ENCODE measurements at regions not wholly inside any gene's neighbourhood (a gene's known extent, or its start where the extent isn't known, plus 50 kb on each side); places are given as distances from the start of the nearest gene placed in this dataset.
"Not testable (repeated sequence)": the region's sequence is repeated elsewhere in the genome, so short reads cannot be mapped to it uniquely, and the experiment has no call there.

GRCh38 chr9:103068753-103069152 is 73.6 kb downstream of the CYLC2 start:
- no peak for DNase-seq

DNA sequence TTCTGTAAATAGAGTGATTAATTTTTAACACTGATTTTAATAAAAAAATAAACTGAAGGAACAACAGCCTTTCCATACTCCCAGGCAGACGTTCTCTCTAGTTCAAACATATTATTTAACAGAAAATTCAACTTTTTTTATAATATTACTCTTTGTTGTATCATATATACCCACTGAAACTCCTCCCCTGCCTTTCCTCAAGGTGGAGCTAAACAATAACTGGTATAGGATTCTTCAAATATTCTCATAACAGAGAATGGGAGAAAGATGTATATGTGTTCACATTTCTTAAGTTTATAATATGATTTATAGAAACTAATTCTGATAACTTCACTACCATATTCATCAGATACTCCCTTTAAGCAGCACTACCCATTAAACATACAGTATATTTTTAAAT is 83.4 kb downstream of the CYLC2 start:
- DNase-seq = no peak

DNA sequence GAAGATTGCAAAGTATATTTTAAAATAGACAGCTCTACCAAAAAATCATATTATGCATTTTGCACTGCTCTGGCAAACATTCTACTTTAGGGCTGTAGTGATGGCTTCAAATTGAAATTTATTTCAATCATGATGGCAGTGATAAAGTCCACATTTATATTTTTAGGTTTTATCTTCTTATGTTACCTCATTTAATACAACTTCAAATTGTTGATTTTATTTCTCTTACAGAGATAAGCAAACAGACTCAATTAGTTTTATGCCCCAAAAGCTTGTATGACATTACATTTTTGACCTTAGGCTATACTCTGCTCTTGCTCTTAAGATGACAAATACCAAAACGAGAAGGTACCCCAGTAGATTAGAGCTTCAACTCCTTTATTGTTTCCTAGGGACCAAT is 87.4 kb downstream of the CYLC2 start:
- no peak for DNase-seq

- DNase-seq = no peak
Measured at GRCh38 chr9:103089357-103089756, 94.2 kb downstream of the CYLC2 start.

GRCh38 chr9:103104101-103104500 is 109.0 kb downstream of the CYLC2 start:
- DNase-seq = no peak

- no peak for DNase-seq
Measured at GRCh38 chr9:103116246-103116645, 121.1 kb downstream of the CYLC2 start.

- no peak for DNase-seq
Measured at GRCh38 chr9:103126494-103126893, 131.4 kb downstream of the CYLC2 start.

- no peak for DNase-seq
Measured at GRCh38 chr9:103139891-103140290, 144.8 kb downstream of the CYLC2 start.

DNA sequence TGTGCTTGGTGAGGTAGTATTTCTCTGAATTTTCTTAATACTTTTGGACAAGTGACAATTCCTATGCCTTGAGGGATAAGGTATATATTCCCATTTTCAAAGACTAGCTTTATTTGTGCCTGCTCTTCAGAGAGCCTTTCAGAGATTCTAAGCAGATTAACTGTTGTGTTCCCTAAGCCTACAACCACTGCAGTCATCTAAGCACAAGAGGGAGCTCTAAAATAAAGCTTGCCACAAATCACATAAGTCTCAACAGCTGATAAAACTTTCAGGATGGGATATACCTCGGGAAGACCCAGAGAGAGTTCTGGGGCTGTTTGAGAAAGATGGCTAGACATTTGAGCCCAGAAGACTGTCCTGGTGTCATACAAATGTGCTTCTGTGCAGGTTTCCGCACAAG is 157.3 kb downstream of the CYLC2 start:
- DNase-seq = no peak

- no peak for DNase-seq
Measured at GRCh38 chr9:103167530-103167929, 172.4 kb downstream of the CYLC2 start.

DNA sequence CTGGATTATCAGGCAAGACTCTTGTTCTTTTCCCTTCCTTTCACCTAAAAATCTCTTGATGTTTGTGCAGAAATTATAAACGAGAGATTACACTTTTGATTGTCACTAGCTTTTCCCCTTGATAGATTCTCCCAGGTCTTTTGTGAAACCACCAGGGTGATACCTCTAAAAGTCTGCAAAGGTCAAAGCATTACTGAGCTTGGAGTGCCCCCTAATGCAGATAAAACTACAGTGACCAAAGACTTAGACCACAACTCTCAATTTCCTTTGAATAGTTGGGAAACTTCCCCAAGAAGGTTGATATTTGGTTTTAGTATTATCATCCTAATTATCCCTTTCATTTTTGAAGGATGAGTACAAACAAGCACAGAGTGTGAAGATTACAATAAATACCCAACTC is 173.1 kb downstream of the CYLC2 start:
- no peak for DNase-seq

DNA sequence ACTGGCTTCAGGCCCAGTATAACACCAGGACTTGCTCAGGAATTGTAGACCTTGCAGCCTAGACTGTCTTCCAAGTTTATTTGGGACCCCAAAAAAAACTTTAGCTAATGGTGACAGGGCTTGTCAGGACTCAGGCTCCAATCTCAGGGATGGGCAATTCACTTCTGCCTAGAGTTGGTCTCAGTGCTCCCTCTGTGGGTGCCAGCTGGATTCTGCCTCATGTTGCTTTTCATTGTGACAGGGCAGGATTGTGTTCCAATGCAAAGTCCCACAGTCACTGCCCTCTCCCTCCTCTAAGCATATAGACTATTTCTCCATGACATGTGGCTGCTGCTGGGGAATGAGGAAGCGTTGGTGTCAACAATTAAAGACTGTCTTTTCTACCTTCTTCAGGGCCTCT is 174.7 kb downstream of the CYLC2 start:
- no peak for DNase-seq

DNA sequence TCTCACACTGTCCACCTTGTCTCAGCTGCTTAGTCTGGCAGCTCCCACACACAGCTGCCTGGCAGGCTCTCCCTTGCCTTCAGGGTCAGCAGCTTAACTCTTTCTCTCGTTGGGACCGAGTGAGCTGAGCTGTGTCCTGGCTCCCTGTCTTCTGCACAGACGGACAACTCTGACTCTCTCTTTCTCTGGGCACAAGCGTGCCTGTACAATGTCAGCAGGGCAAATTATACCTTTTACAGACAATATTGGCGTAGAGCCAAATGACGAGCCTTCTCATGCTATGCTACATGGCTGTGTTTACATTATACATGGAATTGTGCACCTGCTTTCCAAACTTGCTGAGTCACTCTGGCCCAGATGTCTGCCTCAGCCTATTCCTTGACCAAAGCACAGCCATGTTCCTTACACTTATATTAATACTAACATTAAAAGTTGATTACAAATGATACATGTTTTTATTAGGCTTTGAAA is 188.6 kb downstream of the CYLC2 start:
- no peak for DNase-seq

DNA sequence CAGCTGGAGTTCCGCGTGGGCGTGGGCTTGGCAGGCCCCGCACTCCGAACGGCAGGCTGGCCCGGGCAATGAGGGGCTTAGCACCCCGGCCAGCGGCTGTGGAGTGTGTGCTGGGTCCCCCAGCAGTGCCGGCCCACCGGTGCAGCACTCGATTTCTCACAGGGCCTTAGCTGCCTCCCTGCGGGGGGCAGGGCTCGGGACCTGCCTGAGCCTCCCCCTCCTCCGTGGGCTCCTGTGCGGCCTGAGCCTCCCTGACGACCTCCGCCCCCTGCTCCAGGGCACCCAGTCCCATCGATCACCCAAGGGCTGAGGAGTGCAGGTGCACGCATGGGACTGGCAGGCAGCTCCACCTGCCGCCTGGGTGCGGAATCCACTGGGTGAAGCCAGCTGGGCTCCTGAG is 191.8 kb downstream of the CYLC2 start:
- DNase-seq = no peak

DNA sequence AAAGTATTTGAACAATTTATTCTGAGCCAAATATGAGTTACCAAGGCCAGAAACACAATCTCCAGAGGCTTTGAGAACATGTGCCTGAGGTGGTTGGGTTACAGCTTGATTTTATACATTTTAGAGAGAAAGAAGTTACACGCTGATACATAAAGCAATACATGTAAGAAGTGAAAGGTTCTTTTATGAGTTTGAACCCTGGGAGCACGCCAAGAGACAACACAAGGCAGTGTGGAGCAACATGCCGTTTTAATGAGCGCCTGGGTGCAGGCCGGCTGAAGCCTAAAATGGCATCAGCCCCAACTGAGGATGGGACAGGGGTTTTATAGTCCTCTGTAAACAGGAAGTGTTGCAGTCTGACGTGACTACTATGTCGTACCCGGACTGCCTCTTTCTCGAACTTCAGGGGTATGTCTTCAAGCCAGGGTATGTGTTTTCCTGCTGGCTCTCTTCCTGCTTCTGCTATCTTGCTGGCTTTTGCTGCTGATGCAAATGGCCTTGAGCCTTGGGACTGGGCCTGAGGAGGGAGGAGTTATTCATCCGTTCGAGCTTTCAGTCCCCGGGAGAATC is 193.7 kb downstream of the CYLC2 start:
- no peak for DNase-seq

DNA sequence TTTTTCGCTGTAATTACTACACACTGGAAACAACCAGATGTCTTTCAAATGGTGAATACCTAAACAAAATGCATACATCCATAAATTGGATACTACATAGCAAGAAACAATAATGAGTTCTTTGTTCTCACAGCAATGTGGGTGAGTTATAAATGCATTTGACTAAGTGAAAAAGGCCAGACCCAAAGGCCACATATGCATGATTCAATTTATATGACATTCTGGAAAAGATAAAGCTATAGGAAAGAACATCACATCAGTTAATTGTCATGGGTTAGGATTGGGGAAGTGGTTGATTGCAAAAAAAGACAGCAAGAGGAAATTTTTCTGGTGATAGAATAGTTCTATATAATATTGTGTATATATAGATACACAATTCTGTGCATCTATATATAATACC is 198.9 kb downstream of the CYLC2 start:
- no peak for DNase-seq

- no peak for DNase-seq
Measured at GRCh38 chr9:103203172-103203571, 208.0 kb downstream of the CYLC2 start.

- not testable (repeated sequence) for DNase-seq
Measured at GRCh38 chr9:103205881-103206585, 210.9 kb downstream of the CYLC2 start.

- DNase-seq = no peak
Measured at GRCh38 chr9:103210607-103211006, 215.5 kb downstream of the CYLC2 start.

- no peak for DNase-seq
Measured at GRCh38 chr9:103215197-103215596, 220.1 kb downstream of the CYLC2 start.

DNA sequence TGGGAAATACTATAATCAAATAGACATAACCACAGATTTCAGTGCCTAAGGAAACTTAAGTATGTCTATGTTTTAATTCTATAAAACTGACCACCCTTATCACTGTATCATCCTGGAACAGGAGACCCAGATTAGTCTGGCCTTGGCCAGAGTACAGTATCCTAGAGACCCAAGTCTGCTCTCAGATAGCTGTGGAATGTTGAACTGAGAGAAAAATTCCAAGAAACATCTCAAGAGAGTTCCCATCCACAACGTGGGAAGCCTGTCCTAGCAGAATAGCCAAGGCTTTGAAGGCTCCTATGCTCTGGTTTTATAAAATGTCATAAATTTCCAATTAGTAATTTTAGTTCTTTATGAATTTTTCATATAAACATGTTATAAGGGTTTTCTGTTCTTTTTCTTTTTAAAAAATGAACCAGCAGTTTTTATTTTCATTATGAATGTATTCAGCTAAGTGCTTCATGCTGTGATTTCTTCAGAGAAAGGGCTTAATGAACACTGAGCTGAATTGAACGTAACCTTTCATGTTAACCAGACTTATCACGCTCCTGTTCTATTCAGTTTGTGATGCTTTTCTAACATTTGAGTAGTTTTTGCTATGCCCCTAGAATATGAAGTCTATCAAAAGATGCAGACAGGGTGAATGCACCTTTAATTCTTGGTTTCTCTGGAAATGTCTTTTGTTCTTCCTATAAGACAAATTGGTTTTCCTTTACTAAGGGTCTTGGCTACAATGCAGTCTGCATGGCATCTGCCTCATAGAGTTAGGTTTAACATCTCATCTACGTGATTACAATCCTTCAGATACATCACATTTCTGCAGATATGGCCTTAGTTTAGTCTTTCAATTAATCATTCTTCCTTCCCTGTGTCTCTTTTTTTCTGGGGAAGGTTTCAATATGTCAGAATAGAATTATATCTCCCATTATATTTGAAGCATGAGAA is 230.8 kb downstream of the CYLC2 start:
- no peak for DNase-seq

DNA sequence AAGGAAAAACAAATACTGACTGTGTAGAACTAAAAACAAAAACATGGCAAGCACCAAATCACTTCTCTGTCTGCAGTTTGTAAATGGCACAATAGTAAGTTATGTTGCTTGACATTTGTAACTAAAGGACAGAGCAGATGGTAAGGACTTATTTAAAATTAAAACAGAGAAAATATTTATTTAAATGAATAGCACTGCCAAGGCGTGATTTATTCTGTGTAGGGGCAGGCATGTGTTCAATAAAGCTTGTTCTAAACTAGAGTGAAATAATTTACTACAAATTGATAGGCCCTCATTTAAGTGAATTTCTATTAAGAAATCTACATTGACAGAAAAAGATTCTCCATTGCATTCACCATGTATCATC is 231.5 kb downstream of the CYLC2 start:
- no peak for DNase-seq

DNA sequence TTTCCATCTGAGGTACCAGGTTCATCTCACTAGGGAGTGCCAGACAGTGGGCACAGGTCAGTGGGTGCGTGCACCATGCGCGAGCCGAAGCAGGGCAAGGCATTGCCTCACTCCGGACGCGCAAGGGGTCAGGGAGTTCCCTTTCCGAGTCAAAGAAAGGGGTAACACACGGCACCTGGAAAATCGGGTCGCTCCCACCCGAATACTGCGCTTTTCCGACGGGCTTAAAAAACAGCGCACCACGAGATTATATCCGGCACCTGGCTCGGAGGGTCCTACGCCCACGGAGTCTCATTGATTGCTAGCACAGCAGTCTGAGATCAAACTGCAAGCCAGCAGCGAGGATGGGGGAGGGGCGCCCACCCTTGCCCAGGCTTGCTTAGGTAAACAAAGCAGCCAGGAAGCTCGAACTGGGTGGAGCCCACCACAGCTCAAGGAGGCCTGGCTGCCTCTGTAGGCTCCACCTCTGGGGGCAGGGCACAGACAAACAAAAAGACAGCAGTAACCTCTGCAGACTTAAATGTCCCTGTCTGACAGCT is 242.5 kb downstream of the CYLC2 start:
- not testable (repeated sequence) for DNase-seq

GRCh38 chr9:103242025-103242424 is 246.9 kb downstream of the CYLC2 start:
- DNase-seq = no peak

All from activated T-cell treated with anti-CD3 and anti-CD28 coated beads, Interleukin-2, amount 50 U/mL, for 48 hours (primary cell).